ENCODE measurements at regions not wholly inside any gene's neighbourhood (a gene's known extent, or its start where the extent isn't known, plus 50 kb on each side); places are given as distances from the start of the nearest gene placed in this dataset.
A peak's percentile ranks its signal among the peaks of the same experiment; 100 is the strongest.

- Histone ChIP-seq H3K18ac (ENCODE audit: low read length) (no peak overlapping the region), H3K4me1 (ENCODE audit: control insufficient read depth, low read depth, low read length) (no peaks in the 10 kb centered on the region), H2BK15ac (replicated peaks; ENCODE audit: low read depth) (no peak overlapping the region), H2BK120ac (ENCODE audit: low read depth, low read length) (no peak overlapping the region), H3K4me3 (ENCODE audit: low read length) (no peak overlapping the region), H2AK5ac (ENCODE audit: low read length) (no peak overlapping the region), H3K27me3 (ENCODE audit: insufficient read depth, low read length, poor library complexity) (no peaks in the 10 kb centered on the region), H3K27ac (ENCODE audit: low read depth, low read length) (no peak overlapping the region), H4K5ac (ENCODE audit: low read length) (no peak overlapping the region), H2BK5ac (ENCODE audit: low read length) (no peak overlapping the region), H3K56ac (ENCODE audit: low read length) (no peak overlapping the region), H4K8ac (ENCODE audit: low read depth, low read length) (no peak overlapping the region), H3K4me2 (ENCODE audit: low read length) (no peak overlapping the region), H3K79me1 (ENCODE audit: low read length) (no peaks in the 10 kb centered on the region), H3K23ac (ENCODE audit: low read length) (no peak overlapping the region), H3K36me3 (ENCODE audit: control insufficient read depth, insufficient read depth, low read length) (no peaks in the 10 kb centered on the region), H3K9ac (ENCODE audit: low read length) (no peak overlapping the region), H3K4ac (ENCODE audit: low read depth, low read length) (no peak overlapping the region), H3K79me2 (ENCODE audit: control insufficient read depth, insufficient read depth, low read length) (no peaks in the 10 kb centered on the region)
- whole genome bisulfite sequencing (ENCODE audit: extremely low coverage, insufficient coverage, low lambda C conversion rate): no CpG with 5 or more reads among the region's 3 CpGs
- DNase-seq: no peak
Observed at GRCh38 chr12:83404521-83404920, 717.8 kb downstream of the TMTC2 start.

DNA sequence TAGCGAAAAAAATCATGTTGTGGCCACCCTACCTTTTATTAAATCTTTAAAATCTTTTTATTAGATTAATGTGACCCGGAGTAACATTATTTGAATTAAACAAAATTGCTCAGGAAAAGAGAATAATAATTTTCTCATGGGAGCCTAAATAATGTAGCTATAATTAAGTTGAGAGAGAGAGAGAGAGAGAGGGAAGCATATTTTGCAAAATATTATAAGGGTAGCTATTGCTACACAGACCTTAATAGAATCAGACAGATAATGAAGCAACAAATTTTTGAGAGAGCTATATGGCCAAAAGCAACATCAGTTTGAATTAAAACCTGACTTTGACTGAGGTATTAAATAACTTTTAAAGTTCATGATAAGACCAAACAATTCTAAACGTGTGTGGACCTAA, 703.5 kb downstream of the TMTC2 start:
- no peaks in the 10 kb centered on the region for H3K79me1 ChIP-seq (ENCODE audit: low read length)
- no peak overlapping the region for H2BK15ac ChIP-seq (replicated peaks; ENCODE audit: low read depth)
- no peaks in the 10 kb centered on the region for H3K27me3 ChIP-seq (ENCODE audit: insufficient read depth, low read length, poor library complexity)
- H3K27ac ChIP-seq (ENCODE audit: low read depth, low read length): no peak overlapping the region
- H3K18ac ChIP-seq (ENCODE audit: low read length): no peak overlapping the region
- H3K9ac ChIP-seq (ENCODE audit: low read length): no peak overlapping the region
- no peak overlapping the region for H4K5ac ChIP-seq (ENCODE audit: low read length)
- no peak overlapping the region for H2BK120ac ChIP-seq (ENCODE audit: low read depth, low read length)
- H3K4me2 ChIP-seq (ENCODE audit: low read length): no peak overlapping the region
- no peak overlapping the region for H3K56ac ChIP-seq (ENCODE audit: low read length)
- H3K4ac ChIP-seq (ENCODE audit: low read depth, low read length): no peak overlapping the region
- H3K36me3 ChIP-seq (ENCODE audit: control insufficient read depth, insufficient read depth, low read length): no peaks in the 10 kb centered on the region
- H4K8ac ChIP-seq (ENCODE audit: low read depth, low read length): no peak overlapping the region
- no peak overlapping the region for H2AK5ac ChIP-seq (ENCODE audit: low read length)
- H3K4me3 ChIP-seq (ENCODE audit: low read length): no peak overlapping the region
- H3K79me2 ChIP-seq (ENCODE audit: control insufficient read depth, insufficient read depth, low read length): no peaks in the 10 kb centered on the region
- H3K23ac ChIP-seq (ENCODE audit: low read length): no peak overlapping the region
- no peak for DNase-seq
- WGBS (ENCODE audit: extremely low coverage, insufficient coverage, low lambda C conversion rate): no CpG with 5 or more reads among the region's 3 CpGs
- no peak overlapping the region for H2BK5ac ChIP-seq (ENCODE audit: low read length)
- H3K4me1 ChIP-seq (ENCODE audit: control insufficient read depth, low read depth, low read length): no peaks in the 10 kb centered on the region

DNA sequence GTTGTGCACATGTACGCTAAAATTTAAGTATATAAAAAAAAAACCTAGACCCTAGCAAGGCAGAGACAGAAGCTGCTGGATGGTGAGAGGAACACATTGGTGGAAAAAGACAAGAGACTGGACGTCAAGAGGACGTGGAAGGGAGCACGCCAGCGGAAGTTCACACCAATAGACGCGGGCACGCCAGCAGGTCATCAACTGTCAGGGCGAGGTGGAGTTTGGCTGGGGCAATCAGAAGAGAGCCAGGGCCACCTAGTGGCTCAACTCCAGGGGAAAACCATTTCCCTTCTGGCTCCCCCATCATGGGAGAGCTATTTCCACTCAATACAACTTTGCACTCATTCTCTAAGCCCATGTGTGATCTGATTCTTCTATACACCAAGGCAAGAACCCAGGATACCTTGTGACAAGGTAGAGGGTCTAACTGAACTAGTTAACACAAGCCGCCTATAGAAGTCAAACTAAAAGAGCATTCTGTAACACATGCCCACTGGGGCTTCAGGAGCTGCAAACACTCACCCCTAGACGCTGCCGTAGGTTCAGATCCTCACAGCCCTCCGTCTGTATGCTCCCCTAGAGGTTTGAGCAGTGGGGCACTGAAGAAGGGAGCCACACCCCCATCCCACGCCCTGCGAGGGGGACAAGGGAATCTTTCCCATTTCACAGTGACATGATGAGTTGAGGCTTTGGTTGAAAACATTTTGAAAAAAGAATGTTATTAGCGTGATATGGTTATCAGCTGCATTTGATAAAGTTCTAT, 702.7 kb downstream of the TMTC2 start:
- H3K4me1 ChIP-seq (ENCODE audit: control insufficient read depth, low read depth, low read length): no peaks in the 10 kb centered on the region
- H3K23ac ChIP-seq (ENCODE audit: low read length): no peak overlapping the region
- H2BK15ac ChIP-seq (replicated peaks; ENCODE audit: low read depth): no peak overlapping the region
- H2AK5ac ChIP-seq (ENCODE audit: low read length): no peak overlapping the region
- no peak overlapping the region for H4K8ac ChIP-seq (ENCODE audit: low read depth, low read length)
- DNase-seq: peak; percentile 76
- H3K4ac ChIP-seq (ENCODE audit: low read depth, low read length): no peak overlapping the region
- no peaks in the 10 kb centered on the region for H3K79me2 ChIP-seq (ENCODE audit: control insufficient read depth, insufficient read depth, low read length)
- H2BK5ac ChIP-seq (ENCODE audit: low read length): no peak overlapping the region
- no peak overlapping the region for H3K9ac ChIP-seq (ENCODE audit: low read length)
- H3K36me3 ChIP-seq (ENCODE audit: control insufficient read depth, insufficient read depth, low read length): no peaks in the 10 kb centered on the region
- 100% methylated on average over 1 of the region's 16 CpGs for WGBS (ENCODE audit: extremely low coverage, insufficient coverage, low lambda C conversion rate)
- no peaks in the 10 kb centered on the region for H3K27me3 ChIP-seq (ENCODE audit: insufficient read depth, low read length, poor library complexity)
- H3K4me2 ChIP-seq (ENCODE audit: low read length): no peak overlapping the region
- peak overlapping the region; percentile 17 for H3K56ac ChIP-seq (ENCODE audit: low read length)
- no peaks in the 10 kb centered on the region for H3K79me1 ChIP-seq (ENCODE audit: low read length)
- no peak overlapping the region for H4K5ac ChIP-seq (ENCODE audit: low read length)
- no peak overlapping the region for H3K4me3 ChIP-seq (ENCODE audit: low read length)
- H2BK120ac ChIP-seq (ENCODE audit: low read depth, low read length): no peak overlapping the region
- H3K18ac ChIP-seq (ENCODE audit: low read length): no peak overlapping the region
- no peak overlapping the region for H3K27ac ChIP-seq (ENCODE audit: low read depth, low read length)

DNA sequence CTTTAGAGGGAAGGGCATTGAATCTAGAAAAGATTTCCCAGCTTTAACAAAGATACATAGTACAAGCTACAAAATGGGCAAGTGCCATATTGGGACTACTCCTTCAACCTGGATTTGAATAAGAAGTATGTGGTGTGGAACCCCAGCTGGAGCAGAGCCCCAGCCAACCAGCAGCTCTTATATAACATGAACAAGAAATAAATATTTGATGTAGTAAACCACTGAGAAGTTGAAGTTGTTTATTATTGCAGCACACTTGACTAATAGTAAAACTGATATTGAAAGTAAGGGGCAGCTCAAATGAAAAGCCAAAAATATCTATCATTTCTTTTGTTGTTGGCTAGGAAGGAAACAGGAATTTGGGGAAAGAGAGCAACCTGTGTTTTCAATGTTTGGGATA, 701.8 kb downstream of the TMTC2 start:
- H3K56ac ChIP-seq (ENCODE audit: low read length): no peak overlapping the region
- H3K4me3 ChIP-seq (ENCODE audit: low read length): no peak overlapping the region
- DNase-seq: no peak
- no peak overlapping the region for H2BK5ac ChIP-seq (ENCODE audit: low read length)
- H3K79me1 ChIP-seq (ENCODE audit: low read length): no peaks in the 10 kb centered on the region
- no peaks in the 10 kb centered on the region for H3K27me3 ChIP-seq (ENCODE audit: insufficient read depth, low read length, poor library complexity)
- no peak overlapping the region for H3K18ac ChIP-seq (ENCODE audit: low read length)
- H3K4ac ChIP-seq (ENCODE audit: low read depth, low read length): no peak overlapping the region
- no peak overlapping the region for H3K4me2 ChIP-seq (ENCODE audit: low read length)
- H3K79me2 ChIP-seq (ENCODE audit: control insufficient read depth, insufficient read depth, low read length): no peaks in the 10 kb centered on the region
- H4K8ac ChIP-seq (ENCODE audit: low read depth, low read length): no peak overlapping the region
- H3K23ac ChIP-seq (ENCODE audit: low read length): no peak overlapping the region
- H3K27ac ChIP-seq (ENCODE audit: low read depth, low read length): no peak overlapping the region
- H3K9ac ChIP-seq (ENCODE audit: low read length): no peak overlapping the region
- no peak overlapping the region for H2BK120ac ChIP-seq (ENCODE audit: low read depth, low read length)
- H3K4me1 ChIP-seq (ENCODE audit: control insufficient read depth, low read depth, low read length): no peaks in the 10 kb centered on the region
- no peak overlapping the region for H4K5ac ChIP-seq (ENCODE audit: low read length)
- no peak overlapping the region for H2BK15ac ChIP-seq (replicated peaks; ENCODE audit: low read depth)
- H2AK5ac ChIP-seq (ENCODE audit: low read length): no peak overlapping the region
- no peaks in the 10 kb centered on the region for H3K36me3 ChIP-seq (ENCODE audit: control insufficient read depth, insufficient read depth, low read length)

- Histone ChIP-seq H3K27me3 (ENCODE audit: insufficient read depth, low read length, poor library complexity) (no peaks in the 10 kb centered on the region), H3K79me2 (ENCODE audit: control insufficient read depth, insufficient read depth, low read length) (no peaks in the 10 kb centered on the region), H3K4me3 (ENCODE audit: low read length) (no peak overlapping the region), H3K18ac (ENCODE audit: low read length) (no peak overlapping the region), H3K56ac (ENCODE audit: low read length) (no peak overlapping the region), H3K23ac (ENCODE audit: low read length) (no peak overlapping the region), H2BK15ac (replicated peaks; ENCODE audit: low read depth) (no peak overlapping the region), H3K4me1 (ENCODE audit: control insufficient read depth, low read depth, low read length) (no peaks in the 10 kb centered on the region), H4K5ac (ENCODE audit: low read length) (no peak overlapping the region), H3K36me3 (ENCODE audit: control insufficient read depth, insufficient read depth, low read length) (no peaks in the 10 kb centered on the region), H4K8ac (ENCODE audit: low read depth, low read length) (no peak overlapping the region), H3K9ac (ENCODE audit: low read length) (no peak overlapping the region), H3K79me1 (ENCODE audit: low read length) (no peaks in the 10 kb centered on the region), H3K4me2 (ENCODE audit: low read length) (no peak overlapping the region), H2AK5ac (ENCODE audit: low read length) (no peak overlapping the region), H2BK5ac (ENCODE audit: low read length) (no peak overlapping the region), H3K27ac (ENCODE audit: low read depth, low read length) (no peak overlapping the region), H2BK120ac (ENCODE audit: low read depth, low read length) (no peak overlapping the region), H3K4ac (ENCODE audit: low read depth, low read length) (no peak overlapping the region)
- WGBS (ENCODE audit: extremely low coverage, insufficient coverage, low lambda C conversion rate): no CpG with 5 or more reads among the region's 3 CpGs
- DNase-seq: no peak
Observed at GRCh38 chr12:83386527-83387264, 700.0 kb downstream of the TMTC2 start.
